Neutrophil (primary cell): ENCODE measurements at regions not wholly inside any gene's neighbourhood (a gene's known extent, or its start where the extent isn't known, plus 50 kb on each side); places are given as distances from the start of the nearest gene placed in this dataset.

Source experiments
- H3K27ac ChIP-seq: fragments of 200-600 bp; sonication (generic); 2 replicates; pipeline ENCODE4 v1.5.1; 2016; ENCODE audit warnings: mild to moderate bottlenecking, moderate library complexity
- H3K27me3 ChIP-seq: fragments of 200-600 bp; sonication (generic); 2 replicates; pipeline ENCODE4 v1.6.0; 2016; ENCODE audit warnings: mild to moderate bottlenecking
- H3K36me3 ChIP-seq: fragments of 200-600 bp; sonication (generic); 2 replicates; pipeline ENCODE4 v1.5.1; 2017
- H3K4me1 ChIP-seq, 2 experiments: fragments of 200-600 bp in 1 of 2; sonication (generic) in 1 of 2; 1 replicate in 1 of 2; 2 replicates in 1 of 2; pipeline versions ENCODE4 v1.5.1 to v1.6.1; 2013 to 2016; ENCODE audit warnings: low read depth in 1 of 2, low read length in 1 of 2, mild to moderate bottlenecking in 1 of 2, moderate library complexity in 1 of 2; ENCODE audit not compliant: control insufficient read depth in 1 of 2, insufficient read depth in 1 of 2
- H3K4me3 ChIP-seq, 2 experiments: fragments of 200-600 bp in 1 of 2; sonication (generic) in 1 of 2; 1 replicate in 1 of 2; 2 replicates in 1 of 2; pipeline ENCODE4 v1.5.1; 2013 to 2016; ENCODE audit warnings: low read depth in 1 of 2, low read length in 1 of 2, mild to moderate bottlenecking in 1 of 2, moderate library complexity in 1 of 2
- H3K9me3 ChIP-seq: fragments of 200-600 bp; sonication (generic); 2 replicates; pipeline ENCODE4 v1.5.1; 2016
- CTCF ChIP-seq: fragments of 200-600 bp; sonication (generic); IDR thresholded peaks from 2 replicates; pipeline ENCODE4 v1.5.1; 2016; ENCODE audit warnings: antibody characterized with exemption

GRCh38 chr12:46100551-46101484 is 110.4 kb upstream of the SCAF11 start:
- H3K4me3 ChIP-seq: no peak overlapping the region
- no peaks in the 10 kb centered on the region for H3K36me3 ChIP-seq
- no peak overlapping the region for H3K27ac ChIP-seq
- no peaks in the 10 kb centered on the region for H3K27me3 ChIP-seq
- H3K4me1 ChIP-seq: no peaks in the 10 kb centered on the region
- TF ChIP-seq CTCF: no peak
- H3K9me3 ChIP-seq: no peaks in the 10 kb centered on the region

GRCh38 chr12:46089414-46090162 is 99.2 kb upstream of the SCAF11 start:
- TF ChIP-seq CTCF: no peak
- H3K4me3 ChIP-seq: no peak overlapping the region
- H3K36me3 ChIP-seq: no peaks in the 10 kb centered on the region
- H3K4me1 ChIP-seq: no peaks in the 10 kb centered on the region
- H3K9me3 ChIP-seq: no peaks in the 10 kb centered on the region
- H3K27ac ChIP-seq: no peak overlapping the region
- no peaks in the 10 kb centered on the region for H3K27me3 ChIP-seq

DNA sequence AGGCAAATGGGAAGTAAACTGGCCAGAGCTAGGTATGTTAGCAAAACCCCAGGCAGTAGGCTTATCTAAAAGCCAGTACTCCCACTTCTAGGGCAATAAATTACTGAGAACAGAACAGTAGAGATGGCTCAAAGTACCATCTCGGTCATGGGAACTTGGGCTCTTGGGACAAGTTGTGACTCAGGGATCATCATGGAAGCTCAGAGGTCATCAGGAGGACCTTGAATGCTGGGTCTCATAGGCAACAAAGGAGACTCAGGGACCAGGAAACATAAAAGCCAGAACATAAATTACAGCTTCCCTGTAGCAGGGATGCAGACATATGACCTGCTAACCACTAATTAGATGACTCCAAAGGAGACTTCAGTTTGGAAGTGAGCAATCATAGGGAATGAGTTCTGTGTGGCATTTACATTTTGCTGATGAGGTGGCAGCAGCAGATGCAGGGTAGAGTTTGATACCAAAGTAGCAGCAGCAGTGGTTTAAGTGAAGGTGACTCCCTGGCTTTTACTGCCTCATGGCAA is 97.6 kb upstream of the SCAF11 start:
- no peak for TF ChIP-seq CTCF
- Histone ChIP-seq H3K4me1 (no peaks in the 10 kb centered on the region), H3K9me3 (no peaks in the 10 kb centered on the region), H3K27ac (no peak overlapping the region), H3K4me3 (no peak overlapping the region), H3K27me3 (no peaks in the 10 kb centered on the region), H3K36me3 (no peaks in the 10 kb centered on the region)

DNA sequence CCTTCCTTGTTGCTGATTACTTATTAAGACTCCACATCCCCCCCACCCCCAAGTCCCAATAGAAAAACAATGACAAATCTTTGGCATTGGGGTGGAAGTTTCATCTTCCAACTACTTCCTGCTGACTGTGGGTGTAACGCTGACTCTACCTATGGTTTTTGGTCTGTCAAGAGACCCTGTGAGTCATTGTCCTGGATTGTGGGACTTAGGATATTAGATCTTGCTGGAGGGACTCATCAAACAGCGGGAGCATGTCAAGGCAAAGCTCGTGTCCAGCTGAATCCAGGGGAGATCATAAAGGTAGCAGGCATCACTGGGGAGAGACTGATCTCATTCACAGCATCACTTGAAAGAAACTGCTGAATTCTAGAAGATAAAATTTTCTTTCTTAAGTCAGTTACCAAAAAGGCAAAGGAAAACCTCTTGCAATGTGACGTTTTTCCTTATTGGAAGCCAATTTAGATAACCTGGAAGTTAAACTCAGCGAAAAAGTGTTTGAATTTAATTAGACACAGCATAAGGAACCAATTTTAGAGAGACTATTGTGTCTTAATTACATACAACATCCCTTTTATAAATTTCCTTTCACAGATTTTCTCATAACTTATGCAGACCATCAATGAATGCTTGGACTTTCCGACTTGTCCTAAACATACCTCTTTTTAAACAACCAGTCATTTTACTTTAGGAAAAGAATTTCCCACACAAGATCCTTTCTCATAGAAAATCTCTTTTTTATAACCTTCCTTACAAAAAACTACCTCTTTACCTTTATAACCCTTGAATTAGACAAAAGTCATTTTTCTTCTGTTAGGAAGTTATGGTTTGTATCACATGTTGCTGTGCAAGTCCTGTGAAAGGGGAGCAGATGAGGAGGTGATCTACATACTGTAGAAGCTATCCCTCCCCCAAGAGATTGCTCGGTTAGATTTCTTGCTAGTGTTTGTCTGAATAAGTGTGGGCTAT is 94.6 kb upstream of the SCAF11 start:
- no peaks in the 10 kb centered on the region for H3K9me3 ChIP-seq
- H3K27me3 ChIP-seq: no peaks in the 10 kb centered on the region
- no peak overlapping the region for H3K4me3 ChIP-seq
- H3K36me3 ChIP-seq: no peaks in the 10 kb centered on the region
- no peaks in the 10 kb centered on the region for H3K4me1 ChIP-seq
- TF ChIP-seq CTCF: no peak
- H3K27ac ChIP-seq: no peak overlapping the region
